HEK293 (cell line): ENCODE measurements at regions not wholly inside any gene's neighbourhood (a gene's known extent, or its start where the extent isn't known, plus 50 kb on each side); places are given as distances from the start of the nearest gene placed in this dataset.

Experiments
- CTCF ChIA-PET: fragments of 350-600 bp; formaldehyde crosslinking; extraction: SDS; loops from one replicate; lab custom pipeline; 2021; ENCODE audit warnings: antibody characterized with exemption; lab: Yijun Ruan, JAX
- POLR2A ChIA-PET: fragments of 300-600 bp; formaldehyde crosslinking; extraction: SDS; loops from one replicate; lab custom pipeline; 2020; ENCODE audit warnings: antibody characterized with exemption, inconsistent platforms; lab: Yijun Ruan, JAX
- H3K27ac ChIP-seq: fragments of 200-500 bp; sonication (Bioruptor generic); 2 replicates; pipeline ENCODE4 v1.5.1; 2014; ENCODE audit warnings: low read depth, low read length, control low read depth, inconsistent platforms; ENCODE audit errors: extremely low read depth
- H3K36me3 ChIP-seq, 2 experiments: fragments of 200-500 bp in 1 of 2; sonication (Bioruptor generic) in 1 of 2; 1 replicate in 1 of 2; 2 replicates in 1 of 2; pipeline ENCODE4 v1.5.1; 2014 to 2017; ENCODE audit warnings: inconsistent platforms in 2 of 2, low read length in 2 of 2; ENCODE audit not compliant: control insufficient read depth in 2 of 2, insufficient read depth in 1 of 2
- H3K4me1 ChIP-seq: fragments of 200-500 bp; sonication (Bioruptor generic); 2 replicates; pipeline ENCODE4 v1.5.1; 2014; ENCODE audit warnings: mild to moderate bottlenecking, low read length, inconsistent platforms; ENCODE audit not compliant: control insufficient read depth, insufficient read depth
- H3K4me3 ChIP-seq: 2 replicates; pipeline ENCODE4 v1.5.1; 2011; ENCODE audit warnings: low read depth, mild to moderate bottlenecking, control low read depth, low read length, moderate library complexity
- H3K9me3 ChIP-seq: fragments of 200-500 bp; sonication (Bioruptor generic); 2 replicates; pipeline ENCODE4 v1.5.1; 2014; ENCODE audit warnings: low read depth, low read length, inconsistent platforms; ENCODE audit not compliant: control insufficient read depth, insufficient read depth
- OSR2 ChIP-seq: fragments of 450-650 bp; formaldehyde crosslinking; IDR thresholded peaks from 2 replicates; pipeline ENCODE4 v1.5.1; 2016; ENCODE audit warnings: missing biosample characterization, missing genetic modification characterization
- OVOL3 ChIP-seq: fragments of 450-650 bp; formaldehyde crosslinking; IDR thresholded peaks from 2 replicates; pipeline ENCODE4 v1.5.1; 2016; ENCODE audit warnings: missing biosample characterization, missing genetic modification characterization
- TRIM28 ChIP-seq: IDR thresholded peaks from 2 replicates; pipeline ENCODE4 v1.6.1; 2011; ENCODE audit warnings: low read length, control low read depth, borderline replicate concordance
- ZBTB8A ChIP-seq: fragments of 450-650 bp; formaldehyde crosslinking; IDR thresholded peaks from 2 replicates; pipeline ENCODE4 v1.5.1; 2016; ENCODE audit warnings: missing biosample characterization, missing genetic modification characterization
- ZFP41 ChIP-seq: fragments of 450-650 bp; formaldehyde crosslinking; IDR thresholded peaks from 2 replicates; pipeline ENCODE4 v1.5.1; 2016; ENCODE audit warnings: missing biosample characterization, missing genetic modification characterization, borderline replicate concordance
- ZFP69B ChIP-seq: fragments of 450-650 bp; formaldehyde crosslinking; IDR thresholded peaks from 2 replicates; pipeline ENCODE4 v1.5.1; 2016; ENCODE audit warnings: missing biosample characterization, missing genetic modification characterization
- ZNF133 ChIP-seq: fragments of 450-650 bp; formaldehyde crosslinking; IDR thresholded peaks from 2 replicates; pipeline ENCODE4 v1.5.1; 2016; ENCODE audit warnings: missing biosample characterization, missing genetic modification characterization
- ZNF19 ChIP-seq: fragments of 450-650 bp; formaldehyde crosslinking; IDR thresholded peaks from 2 replicates; pipeline ENCODE4; 2016; ENCODE audit warnings: missing biosample characterization, missing genetic modification characterization, low read depth
- ZNF24 ChIP-seq: fragments of 450-650 bp; formaldehyde crosslinking; IDR thresholded peaks from 2 replicates; pipeline ENCODE4 v1.5.1; 2016; ENCODE audit warnings: missing biosample characterization, missing genetic modification characterization
- ZNF391 ChIP-seq: fragments of 450-650 bp; formaldehyde crosslinking; IDR thresholded peaks from 2 replicates; pipeline ENCODE4 v1.5.1; 2016; ENCODE audit warnings: low read depth, missing biosample characterization, missing genetic modification characterization, borderline replicate concordance
- ZNF394 ChIP-seq: fragments of 450-650 bp; formaldehyde crosslinking; IDR thresholded peaks from 2 replicates; pipeline ENCODE4 v1.5.1; 2016; ENCODE audit warnings: missing biosample characterization, missing genetic modification characterization, mild to moderate bottlenecking, moderate library complexity, borderline replicate concordance
- ZNF530 ChIP-seq: fragments of 450-650 bp; formaldehyde crosslinking; IDR thresholded peaks from 2 replicates; pipeline ENCODE4 v1.5.1; 2016; ENCODE audit warnings: low read depth, missing biosample characterization, missing genetic modification characterization
- ZNF626 ChIP-seq: fragments of 450-650 bp; sonication (Bioruptor Pico); formaldehyde crosslinking; IDR thresholded peaks from 2 replicates; pipeline ENCODE4 v1.5.1; 2018; ENCODE audit warnings: missing biosample characterization, missing genetic modification characterization, inconsistent platforms
- ZNF654 ChIP-seq: fragments of 450-650 bp; formaldehyde crosslinking; IDR thresholded peaks from 2 replicates; pipeline ENCODE4 v1.5.1; 2016; ENCODE audit warnings: low read depth, missing biosample characterization, missing genetic modification characterization
- ZNF707 ChIP-seq: fragments of 450-650 bp; formaldehyde crosslinking; IDR thresholded peaks from 2 replicates; pipeline ENCODE4 v1.5.1; 2016; ENCODE audit warnings: missing biosample characterization, missing genetic modification characterization
- TF ChIP-seq, protein P1 (sequence below): fragments of 450-650 bp; formaldehyde crosslinking; IDR thresholded peaks from 2 replicates; pipeline ENCODE4 v1.5.1; 2017; ENCODE audit warnings: missing biosample characterization, mild to moderate bottlenecking, missing genetic modification characterization, moderate library complexity
- TF ChIP-seq, protein P2 (sequence below): fragments of 450-650 bp; formaldehyde crosslinking; optimal IDR thresholded peaks from 2 replicates; pipeline ENCODE3; 2016; ENCODE audit warnings: missing biosample characterization, mild to moderate bottlenecking, missing genetic modification characterization
- TF ChIP-seq, protein P3 (sequence below): fragments of 450-650 bp; formaldehyde crosslinking; IDR thresholded peaks from 2 replicates; pipeline ENCODE4 v1.5.1; 2016; ENCODE audit warnings: missing biosample characterization, missing genetic modification characterization
- TF ChIP-seq, protein P4 (sequence below): fragments of 450-650 bp; formaldehyde crosslinking; IDR thresholded peaks from 2 replicates; pipeline ENCODE4 v1.5.1; 2016; ENCODE audit warnings: missing biosample characterization, missing genetic modification characterization

DNA sequence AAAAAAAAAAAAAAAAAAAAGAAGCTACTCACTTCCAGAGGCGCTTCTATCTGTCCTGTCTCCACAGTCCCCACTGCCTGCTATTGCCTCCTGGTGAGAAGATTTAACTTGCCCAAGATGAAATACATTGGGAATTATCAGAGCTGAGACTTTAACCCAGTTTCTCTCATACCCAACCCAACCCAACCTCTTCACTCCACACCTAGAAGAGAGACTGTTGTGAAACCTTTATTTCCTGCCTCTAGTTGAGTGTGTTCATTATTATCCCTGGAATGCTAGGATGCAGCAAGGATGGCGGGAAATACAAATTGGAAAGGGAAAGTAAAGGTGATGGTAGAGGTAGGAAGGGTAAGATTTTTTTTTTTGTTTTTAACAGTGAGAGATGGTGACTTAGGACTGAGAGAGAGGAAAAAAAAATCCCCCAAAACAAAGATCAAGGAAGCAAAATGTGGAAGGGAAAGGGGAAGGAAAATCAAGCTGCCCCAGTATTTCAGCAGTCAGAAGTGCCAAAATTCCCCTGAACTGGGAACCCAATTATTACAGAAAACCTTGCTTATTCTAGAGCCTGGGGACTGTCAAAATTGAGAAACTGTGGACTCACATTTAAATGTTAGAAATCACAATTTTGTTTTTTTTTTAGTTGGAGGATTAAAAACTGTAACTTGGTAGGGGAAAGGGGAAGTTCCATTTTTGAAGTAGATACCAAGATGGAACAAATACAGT lies 253.0 kb downstream of the PTTG2 start:
- Histone ChIP-seq H3K9me3 (no peaks in the 10 kb centered on the region), H3K4me3 (no peak overlapping the region), H3K4me1 (no peaks in the 10 kb centered on the region), H3K27ac (no peak overlapping the region), H3K36me3 (no peaks in the 10 kb centered on the region)
- ChIA-PET CTCF (no interaction called here), POLR2A (no interaction called here)
- no peak for TF ChIP-seq ZNF394 (tag by site-specific recombination)
- no peak for TF ChIP-seq ZNF626 (tag by site-specific recombination)
- no peak for TF ChIP-seq ZNF19
- no peak for TF ChIP-seq OSR2 (tag by site-specific recombination)
- TF ChIP-seq ZNF654 (tag by site-specific recombination), result no peak
- no peak for TF ChIP-seq ZBTB8A (tag by site-specific recombination)
- TF ChIP-seq, protein P1, sequence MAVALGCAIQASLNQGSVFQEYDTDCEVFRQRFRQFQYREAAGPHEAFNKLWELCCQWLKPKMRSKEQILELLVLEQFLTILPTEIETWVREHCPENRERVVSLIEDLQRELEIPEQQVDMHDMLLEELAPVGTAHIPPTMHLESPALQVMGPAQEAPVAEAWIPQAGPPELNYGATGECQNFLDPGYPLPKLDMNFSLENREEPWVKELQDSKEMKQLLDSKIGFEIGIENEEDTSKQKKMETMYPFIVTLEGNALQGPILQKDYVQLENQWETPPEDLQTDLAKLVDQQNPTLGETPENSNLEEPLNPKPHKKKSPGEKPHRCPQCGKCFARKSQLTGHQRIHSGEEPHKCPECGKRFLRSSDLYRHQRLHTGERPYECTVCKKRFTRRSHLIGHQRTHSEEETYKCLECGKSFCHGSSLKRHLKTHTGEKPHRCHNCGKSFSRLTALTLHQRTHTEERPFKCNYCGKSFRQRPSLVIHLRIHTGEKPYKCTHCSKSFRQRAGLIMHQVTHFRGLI (tag by site-specific recombination), result no peak
- TF ChIP-seq, protein P2, sequence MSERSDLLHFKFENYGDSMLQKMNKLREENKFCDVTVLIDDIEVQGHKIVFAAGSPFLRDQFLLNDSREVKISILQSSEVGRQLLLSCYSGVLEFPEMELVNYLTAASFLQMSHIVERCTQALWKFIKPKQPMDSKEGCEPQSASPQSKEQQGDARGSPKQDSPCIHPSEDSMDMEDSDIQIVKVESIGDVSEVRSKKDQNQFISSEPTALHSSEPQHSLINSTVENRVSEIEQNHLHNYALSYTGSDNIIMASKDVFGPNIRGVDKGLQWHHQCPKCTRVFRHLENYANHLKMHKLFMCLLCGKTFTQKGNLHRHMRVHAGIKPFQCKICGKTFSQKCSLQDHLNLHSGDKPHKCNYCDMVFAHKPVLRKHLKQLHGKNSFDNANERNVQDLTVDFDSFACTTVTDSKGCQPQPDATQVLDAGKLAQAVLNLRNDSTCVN, result no peak
- no peak for TF ChIP-seq ZNF391 (tag by site-specific recombination)
- TF ChIP-seq, protein P3, sequence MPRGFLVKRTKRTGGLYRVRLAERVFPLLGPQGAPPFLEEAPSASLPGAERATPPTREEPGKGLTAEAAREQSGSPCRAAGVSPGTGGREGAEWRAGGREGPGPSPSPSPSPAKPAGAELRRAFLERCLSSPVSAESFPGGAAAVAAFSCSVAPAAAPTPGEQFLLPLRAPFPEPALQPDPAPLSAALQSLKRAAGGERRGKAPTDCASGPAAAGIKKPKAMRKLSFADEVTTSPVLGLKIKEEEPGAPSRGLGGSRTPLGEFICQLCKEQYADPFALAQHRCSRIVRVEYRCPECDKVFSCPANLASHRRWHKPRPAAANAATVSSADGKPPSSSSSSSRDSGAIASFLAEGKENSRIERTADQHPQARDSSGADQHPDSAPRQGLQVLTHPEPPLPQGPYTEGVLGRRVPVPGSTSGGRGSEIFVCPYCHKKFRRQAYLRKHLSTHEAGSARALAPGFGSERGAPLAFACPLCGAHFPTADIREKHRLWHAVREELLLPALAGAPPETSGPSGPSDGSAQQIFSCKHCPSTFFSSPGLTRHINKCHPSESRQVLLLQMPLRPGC (tag by site-specific recombination), result no peak
- TF ChIP-seq, protein P4, sequence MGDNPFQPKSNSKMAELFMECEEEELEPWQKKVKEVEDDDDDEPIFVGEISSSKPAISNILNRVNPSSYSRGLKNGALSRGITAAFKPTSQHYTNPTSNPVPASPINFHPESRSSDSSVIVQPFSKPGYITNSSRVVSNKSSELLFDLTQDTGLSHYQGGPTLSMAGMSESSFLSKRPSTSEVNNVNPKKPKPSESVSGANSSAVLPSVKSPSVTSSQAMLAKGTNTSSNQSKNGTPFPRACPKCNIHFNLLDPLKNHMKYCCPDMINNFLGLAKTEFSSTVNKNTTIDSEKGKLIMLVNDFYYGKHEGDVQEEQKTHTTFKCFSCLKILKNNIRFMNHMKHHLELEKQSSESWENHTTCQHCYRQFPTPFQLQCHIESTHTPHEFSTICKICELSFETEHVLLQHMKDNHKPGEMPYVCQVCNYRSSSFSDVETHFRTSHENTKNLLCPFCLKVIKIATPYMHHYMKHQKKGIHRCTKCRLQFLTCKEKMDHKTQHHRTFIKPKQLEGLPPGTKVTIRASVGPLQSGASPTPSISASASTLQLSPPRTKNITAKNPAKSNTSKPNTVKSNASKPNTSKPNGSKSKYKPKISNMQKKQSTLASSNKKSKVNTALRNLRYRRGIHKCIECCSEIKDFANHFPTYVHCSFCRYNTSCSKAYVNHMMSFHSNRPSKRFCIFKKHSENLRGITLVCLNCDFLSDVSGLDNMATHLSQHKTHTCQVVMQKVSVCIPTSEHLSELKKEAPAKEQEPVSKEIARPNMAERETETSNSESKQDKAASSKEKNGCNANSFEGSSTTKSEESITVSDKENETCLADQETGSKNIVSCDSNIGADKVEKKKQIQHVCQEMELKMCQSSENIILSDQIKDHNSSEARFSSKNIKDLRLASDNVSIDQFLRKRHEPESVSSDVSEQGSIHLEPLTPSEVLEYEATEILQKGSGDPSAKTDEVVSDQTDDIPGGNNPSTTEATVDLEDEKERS (tag by site-specific recombination), result no peak
- no peak for TF ChIP-seq OVOL3
- TF ChIP-seq ZFP41 (tag by site-specific recombination), result no peak
- no peak for TF ChIP-seq TRIM28
- no peak for TF ChIP-seq ZNF530 (tag by site-specific recombination)

DNA sequence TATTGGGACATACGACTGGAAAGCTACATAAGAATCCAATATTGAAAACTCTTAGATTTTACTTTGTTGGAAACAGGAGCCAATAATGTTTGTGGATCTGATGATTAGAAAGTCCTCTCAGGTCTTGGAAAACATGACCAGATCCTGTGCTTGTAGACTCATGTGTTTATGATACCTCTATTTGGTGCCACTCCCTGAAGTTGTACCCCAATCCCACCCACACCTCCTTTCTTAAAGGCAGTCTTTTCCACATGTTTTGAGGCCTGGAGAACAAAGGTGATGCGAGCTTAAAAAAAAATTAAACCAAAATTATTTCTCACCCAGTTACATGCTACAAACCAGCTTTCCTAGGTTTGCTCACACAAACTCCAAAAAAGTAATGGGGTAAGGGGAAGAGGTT lies 262.7 kb downstream of the PTTG2 start:
- TF ChIP-seq ZNF24 (tag by site-specific recombination) (no peak), ZNF394 (tag by site-specific recombination) (no peak), ZFP69B (no peak), ZNF133 (tag by site-specific recombination) (no peak), ZNF707 (tag by site-specific recombination) (no peak)
- Histone ChIP-seq H3K36me3 (no peaks in the 10 kb centered on the region), H3K4me3 (no peak overlapping the region), H3K27ac (no peak overlapping the region), H3K4me1 (no peaks in the 10 kb centered on the region), H3K9me3 (no peaks in the 10 kb centered on the region)
- CTCF ChIA-PET, result interaction anchor here (0.6 kb wide), 1 partner anchor 244 kb away, joined by 6 read pairs; no protein-coding TSS in a partner anchor
- POLR2A ChIA-PET, result no interaction called here
